PC-3 (cell line): ENCODE measurements at regions not wholly inside any gene's neighbourhood (a gene's known extent, or its start where the extent isn't known, plus 50 kb on each side); places are given as distances from the start of the nearest gene placed in this dataset.

ENCODE experiments used
- ATAC-seq: fragments of 200-7000 bp; cut with Tn5 transposase; 2 replicates; pipeline ENCODE4 v1.9.1; 2020; ENCODE audit warnings: mild to moderate bottlenecking, moderate library complexity
- BruUV-seq: library from RNA; stranded (reverse); fragments of 400-500 nt; replicated peaks from 2 replicates; lab custom pipeline; 2021; lab: Mats Ljungman, UMichigan
- CTCF ChIA-PET: fragments of 300-600 bp; sonication (Branson Sonifier 250); formaldehyde crosslinking; loops from one replicate; lab custom pipeline; 2022; ENCODE audit warnings: antibody characterized with exemption; lab: Charles Lee
- POLR2A ChIA-PET: fragments of 300-600 bp; sonication (Branson Sonifier 250); formaldehyde crosslinking; loops from one replicate; lab custom pipeline; 2022; ENCODE audit warnings: antibody characterized with exemption; ENCODE audit not compliant: unreplicated experiment; lab: Charles Lee
- DNase-seq: peaks from one replicate; pipeline ENCODE4 v3.0.0-alpha.2; 2015
- H2AFZ ChIP-seq: fragments of 300-600 bp; sonication (generic); 2 replicates; pipeline ENCODE4 v1.6.0; 2016; ENCODE audit warnings: antibody characterized with exemption, low read length
- H3F3A ChIP-seq: fragments of 300-600 bp; sonication (generic); one replicate; pipeline ENCODE4 v1.6.0; 2017; ENCODE audit warnings: antibody characterized with exemption, low read length, control low read depth, mild to moderate bottlenecking; ENCODE audit not compliant: unreplicated experiment
- H3K27ac ChIP-seq: fragments of 300-600 bp; sonication (generic); 2 replicates; pipeline ENCODE4 v1.5.1; 2016; ENCODE audit warnings: mild to moderate bottlenecking, low read length
- H3K27me3 ChIP-seq: fragments of 300-600 bp; sonication (generic); 2 replicates; pipeline ENCODE4 v1.6.1; 2016; ENCODE audit warnings: low read length, mixed read lengths
- H3K36me3 ChIP-seq: fragments of 300-600 bp; sonication (generic); 2 replicates; pipeline ENCODE4 v1.6.1; 2016; ENCODE audit warnings: low read depth, mixed run types, low read length, mixed read lengths
- H3K4me1 ChIP-seq: fragments of 300-600 bp; sonication (generic); 2 replicates; pipeline ENCODE4 v1.5.1; 2016; ENCODE audit warnings: low read length; ENCODE audit not compliant: insufficient read depth
- H3K4me2 ChIP-seq: fragments of 300-600 bp; sonication (generic); 2 replicates; pipeline ENCODE4 v1.6.0; 2016; ENCODE audit warnings: low read length
- H3K4me3 ChIP-seq: fragments of 300-600 bp; sonication (generic); 2 replicates; pipeline ENCODE4 v1.5.1; 2016; ENCODE audit warnings: mild to moderate bottlenecking, low read length, mixed read lengths
- H3K79me2 ChIP-seq: fragments of 300-600 bp; sonication (generic); 2 replicates; pipeline ENCODE4 v1.6.1; 2017; ENCODE audit warnings: low read length, mixed read lengths
- H3K9ac ChIP-seq: fragments of 300-600 bp; sonication (generic); 2 replicates; pipeline ENCODE4 v1.6.0; 2016; ENCODE audit warnings: mild to moderate bottlenecking, low read length
- H3K9me2 ChIP-seq: fragments of 300-600 bp; sonication (generic); replicated peaks from 2 replicates; pipeline ENCODE4 v1.6.1; 2016; ENCODE audit warnings: mixed run types, low read length, mixed read lengths
- H3K9me3 ChIP-seq: fragments of 300-600 bp; sonication (generic); 2 replicates; pipeline ENCODE4 v1.6.1; 2016; ENCODE audit warnings: low read length, mixed read lengths
- H4K20me1 ChIP-seq: fragments of 300-600 bp; sonication (generic); 2 replicates; pipeline ENCODE4 v1.6.1; 2016; ENCODE audit warnings: low read length, mixed read lengths
- CTCF ChIP-seq: fragments of 300-600 bp; sonication (generic); conservative IDR thresholded peaks from 2 replicates; pipeline ENCODE4 v1.5.1; 2017; ENCODE audit warnings: antibody characterized with exemption, low read depth, mild to moderate bottlenecking, low read length
- EZH2 ChIP-seq: fragments of 300-600 bp; sonication (generic); IDR thresholded peaks from one replicate; pipeline ENCODE4 v1.6.1; 2017; ENCODE audit warnings: antibody characterized with exemption, mild to moderate bottlenecking, low read length; ENCODE audit not compliant: unreplicated experiment
- EZH2phosphoT487 ChIP-seq: fragments of 300-600 bp; sonication (generic); IDR thresholded peaks from 2 replicates; pipeline ENCODE4 v1.6.1; 2018; ENCODE audit warnings: mild to moderate bottlenecking, antibody characterized with exemption, low read length, borderline replicate concordance
- intact Hi-C: fragments of 100-400 bp; cut with micrococcal nuclease; formaldehyde crosslinking; loops from 2 replicates; pipeline ENCODE4 v1.9.0; 2023

DNA sequence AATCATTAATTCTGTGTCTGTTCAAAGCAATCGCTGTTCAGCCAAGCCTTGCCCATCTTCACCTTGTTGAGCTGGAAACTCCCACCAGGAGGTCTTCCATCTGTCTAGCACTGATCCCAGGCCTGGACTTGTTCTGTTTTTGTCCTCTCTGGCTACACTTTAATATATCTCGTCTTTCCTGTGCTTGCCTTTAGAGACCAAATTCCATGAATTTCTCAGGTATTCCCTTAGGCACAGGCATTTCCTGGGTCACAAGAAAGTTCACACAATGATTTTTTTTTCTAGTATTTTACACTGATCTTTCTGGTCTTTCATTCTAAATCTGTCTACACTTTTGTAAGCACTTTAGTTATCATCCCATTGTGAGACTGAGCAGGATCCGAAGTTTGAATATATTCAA lies 116.4 kb upstream of the CCND2 start:
- Histone ChIP-seq H2AFZ (no peak overlapping the region), H3K9ac (no peak overlapping the region), H3K36me3 (no peaks in the 10 kb centered on the region), H3F3A (no peaks in the 10 kb centered on the region), H3K27me3 (peaks cover 14% of the 10 kb centered on the region), H4K20me1 (no peaks in the 10 kb centered on the region), H3K4me3 (no peak overlapping the region), H3K9me3 (no peaks in the 10 kb centered on the region), H3K4me1 (no peaks in the 10 kb centered on the region), H3K9me2 (no peaks in the 10 kb centered on the region), H3K79me2 (no peaks in the 10 kb centered on the region), H3K4me2 (no peak overlapping the region), H3K27ac (no peak overlapping the region)
- ChIA-PET CTCF (no interaction called here), POLR2A (no interaction called here)
- no peak for TF ChIP-seq EZH2
- no peak for TF ChIP-seq CTCF
- no peak for TF ChIP-seq EZH2phosphoT487
- intact Hi-C loops, result no loop called here
- BruUV-seq, result no TSS peak
- ATAC-seq (no peak), DNase-seq (no peak)

DNA sequence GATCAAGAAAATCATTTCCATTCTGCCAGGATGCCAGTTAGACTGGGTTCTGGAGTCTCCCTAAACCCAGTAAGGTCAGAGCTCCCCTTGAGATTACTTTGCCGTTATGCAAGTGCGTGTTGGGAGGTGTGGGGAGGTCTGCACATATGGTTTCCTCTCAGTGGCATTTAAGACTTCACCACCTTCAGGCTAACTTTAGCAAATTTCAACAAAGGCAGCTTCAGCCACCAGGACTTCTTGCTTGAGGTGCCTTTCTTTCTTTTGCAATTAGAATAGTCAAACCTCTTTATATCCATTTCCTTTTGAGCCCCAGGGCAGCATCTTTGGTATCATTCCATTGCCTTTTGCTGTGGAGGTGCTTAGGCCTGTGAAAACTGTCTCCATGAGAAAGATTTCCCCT lies 117.2 kb upstream of the CCND2 start:
- H3K4me3 ChIP-seq, result no peak overlapping the region
- H3K79me2 ChIP-seq, result no peaks in the 10 kb centered on the region
- TF ChIP-seq EZH2phosphoT487 (no peak), EZH2 (no peak), CTCF (no peak)
- DNase-seq (no peak), ATAC-seq (no peak)
- H2AFZ ChIP-seq, result no peak overlapping the region
- no peak overlapping the region for H3K9ac ChIP-seq
- H3K27ac ChIP-seq, result no peak overlapping the region
- ChIA-PET POLR2A (no interaction called here), CTCF (no interaction called here)
- H3K4me2 ChIP-seq, result no peak overlapping the region
- intact Hi-C loops, result no loop called here
- no peaks in the 10 kb centered on the region for H4K20me1 ChIP-seq
- no peaks in the 10 kb centered on the region for H3K9me2 ChIP-seq
- no peaks in the 10 kb centered on the region for H3K4me1 ChIP-seq
- H3K27me3 ChIP-seq, result peaks cover 14% of the 10 kb centered on the region
- no peaks in the 10 kb centered on the region for H3K9me3 ChIP-seq
- H3K36me3 ChIP-seq, result no peaks in the 10 kb centered on the region
- BruUV-seq, result no TSS peak
- H3F3A ChIP-seq, result no peaks in the 10 kb centered on the region

DNA sequence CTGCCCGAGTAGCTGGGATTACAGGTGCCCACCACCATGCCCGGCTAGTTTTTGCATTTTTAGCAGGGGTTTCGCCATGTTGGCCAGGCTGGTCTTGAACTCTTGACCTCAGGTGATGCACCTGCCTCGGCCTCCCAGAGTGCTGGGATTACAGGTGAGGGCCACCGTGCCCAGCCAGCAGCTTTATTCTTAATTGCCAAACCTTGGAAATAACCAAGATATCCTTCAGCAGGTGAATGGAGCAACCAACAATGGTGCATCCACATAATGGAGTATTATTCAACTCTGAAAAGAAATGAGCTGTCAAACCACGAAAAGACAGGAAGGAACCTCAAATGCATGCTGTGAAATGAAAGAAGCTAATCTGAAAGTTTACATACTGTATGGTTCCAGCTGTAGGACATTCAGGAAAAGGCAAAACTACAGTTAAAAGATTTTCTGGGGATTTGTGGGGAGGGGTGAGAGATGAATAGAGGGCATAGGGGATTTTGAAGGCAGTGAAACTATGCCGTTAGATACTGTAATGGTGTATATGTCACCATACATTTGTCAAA lies 118.8 kb upstream of the CCND2 start:
- TF ChIP-seq CTCF, result no peak
- no peak for TF ChIP-seq EZH2phosphoT487
- TF ChIP-seq EZH2, result no peak
- POLR2A ChIA-PET, result no interaction called here
- Histone ChIP-seq H3F3A (no peaks in the 10 kb centered on the region), H3K4me1 (no peaks in the 10 kb centered on the region), H3K9me2 (no peaks in the 10 kb centered on the region), H2AFZ (no peak overlapping the region), H3K79me2 (no peaks in the 10 kb centered on the region), H3K36me3 (no peaks in the 10 kb centered on the region), H3K27me3 (peaks cover 14% of the 10 kb centered on the region), H3K27ac (no peak overlapping the region), H3K9me3 (no peaks in the 10 kb centered on the region), H4K20me1 (no peaks in the 10 kb centered on the region), H3K4me2 (no peak overlapping the region), H3K9ac (no peak overlapping the region), H3K4me3 (no peak overlapping the region)
- BruUV-seq, result no TSS peak
- CTCF ChIA-PET, result no interaction called here
- DNase-seq (no peak), ATAC-seq (no peak)
- intact Hi-C loops, result no loop called here
